A204.1 (cell line): ENCODE measurements at regions not wholly inside any gene's neighbourhood (a gene's known extent, or its start where the extent isn't known, plus 50 kb on each side); places are given as distances from the start of the nearest gene placed in this dataset.

Experiments used
- FAIRE-seq: peaks from 2 replicates; lab custom pipeline; 2012; peaks lifted over from hg19 to GRCh38; lab: Jason Lieb, UNC

GRCh38 chr4:58205446-58206235 is 1095.5 kb upstream of the IGFBP7 start:
- FAIRE-seq, result no peak

GRCh38 chr4:58192217-58192616 is 1082.0 kb upstream of the IGFBP7 start:
- no peak for FAIRE-seq

- no peak for FAIRE-seq
Measured at GRCh38 chr4:58191109-58191508, 1080.9 kb upstream of the IGFBP7 start.

GRCh38 chr4:58188316-58188715 is 1078.1 kb upstream of the IGFBP7 start:
- FAIRE-seq, result no peak

- FAIRE-seq, result no peak
Measured at GRCh38 chr4:58175024-58175423, 1064.8 kb upstream of the IGFBP7 start.

- no peak for FAIRE-seq
Measured at GRCh38 chr4:58166490-58166889, 1056.3 kb upstream of the IGFBP7 start.

GRCh38 chr4:58163156-58163555 is 1053.0 kb upstream of the IGFBP7 start:
- FAIRE-seq, result no peak

- no peak for FAIRE-seq
Measured at GRCh38 chr4:58149404-58150085, 1039.4 kb upstream of the IGFBP7 start.

- no peak for FAIRE-seq
Measured at GRCh38 chr4:58144721-58145120, 1034.5 kb upstream of the IGFBP7 start.

- FAIRE-seq, result no peak
Measured at GRCh38 chr4:58138786-58139668, 1028.8 kb upstream of the IGFBP7 start.

GRCh38 chr4:58136604-58137003 is 1026.4 kb upstream of the IGFBP7 start:
- no peak for FAIRE-seq

- no peak for FAIRE-seq
Measured at GRCh38 chr4:58127680-58128079, 1017.5 kb upstream of the IGFBP7 start.

- no peak for FAIRE-seq
Measured at GRCh38 chr4:58119298-58119697, 1009.1 kb upstream of the IGFBP7 start.

- FAIRE-seq, result no peak
Measured at GRCh38 chr4:58113126-58113525, 1002.9 kb upstream of the IGFBP7 start.

- no peak for FAIRE-seq
Measured at GRCh38 chr4:58111818-58112217, 1001.6 kb upstream of the IGFBP7 start.

- FAIRE-seq, result no peak
Measured at GRCh38 chr4:58093352-58093751, 983.2 kb upstream of the IGFBP7 start.

- no peak for FAIRE-seq
Measured at GRCh38 chr4:58090539-58090938, 980.4 kb upstream of the IGFBP7 start.

GRCh38 chr4:58081356-58081755 is 971.2 kb upstream of the IGFBP7 start:
- no peak for FAIRE-seq

- FAIRE-seq, result no peak
Measured at GRCh38 chr4:58075724-58076123, 965.5 kb upstream of the IGFBP7 start.

- FAIRE-seq, result no peak
Measured at GRCh38 chr4:58074382-58074781, 964.2 kb upstream of the IGFBP7 start.

GRCh38 chr4:58070726-58071125 is 960.5 kb upstream of the IGFBP7 start:
- no peak for FAIRE-seq

- FAIRE-seq, result no peak
Measured at GRCh38 chr4:58064653-58065052, 954.5 kb upstream of the IGFBP7 start.
